Embryonic facial prominence (tissue), 1 donor: ENCODE measurements at regions not wholly inside any gene's neighbourhood (a gene's known extent, or its start where the extent isn't known, plus 50 kb on each side); places are given as distances from the start of the nearest gene placed in this dataset.

Experiments used
- DNase-seq: peaks from one replicate; pipeline ENCODE4 v3.0.0-alpha.2; 2016; ENCODE audit errors: extremely low spot score

- no peak for DNase-seq
Measured at GRCh38 chr1:68378296-68379084, 71.3 kb downstream of the RPE65 start.

DNA sequence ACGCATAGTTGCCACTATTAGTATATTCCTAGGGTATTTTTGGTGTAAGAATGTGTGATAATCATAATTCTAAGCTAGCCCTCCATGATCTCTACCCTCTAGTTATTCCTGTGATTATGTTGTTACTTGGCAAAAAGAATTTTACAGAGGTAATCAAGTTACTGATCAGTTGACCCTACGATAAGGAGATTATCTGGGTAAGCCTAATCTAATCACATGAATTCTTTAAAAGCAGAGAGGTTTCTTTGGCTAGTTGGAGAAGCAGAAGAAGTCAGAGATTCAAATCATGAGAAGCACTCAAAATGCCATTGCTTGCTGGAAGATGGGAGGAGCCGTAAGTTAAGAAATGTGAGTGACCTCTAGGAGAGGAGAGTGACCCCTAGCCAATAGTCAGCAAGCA is 72.7 kb downstream of the RPE65 start:
- no peak for DNase-seq

- DNase-seq: no peak
Measured at GRCh38 chr1:68376441-68376840, 73.3 kb downstream of the RPE65 start.

- DNase-seq: no peak
Measured at GRCh38 chr1:68375919-68376318, 73.8 kb downstream of the RPE65 start.

GRCh38 chr1:68373173-68373572 is 76.6 kb downstream of the RPE65 start:
- DNase-seq: no peak

GRCh38 chr1:68372487-68372886 is 77.3 kb downstream of the RPE65 start:
- DNase-seq: no peak

DNA sequence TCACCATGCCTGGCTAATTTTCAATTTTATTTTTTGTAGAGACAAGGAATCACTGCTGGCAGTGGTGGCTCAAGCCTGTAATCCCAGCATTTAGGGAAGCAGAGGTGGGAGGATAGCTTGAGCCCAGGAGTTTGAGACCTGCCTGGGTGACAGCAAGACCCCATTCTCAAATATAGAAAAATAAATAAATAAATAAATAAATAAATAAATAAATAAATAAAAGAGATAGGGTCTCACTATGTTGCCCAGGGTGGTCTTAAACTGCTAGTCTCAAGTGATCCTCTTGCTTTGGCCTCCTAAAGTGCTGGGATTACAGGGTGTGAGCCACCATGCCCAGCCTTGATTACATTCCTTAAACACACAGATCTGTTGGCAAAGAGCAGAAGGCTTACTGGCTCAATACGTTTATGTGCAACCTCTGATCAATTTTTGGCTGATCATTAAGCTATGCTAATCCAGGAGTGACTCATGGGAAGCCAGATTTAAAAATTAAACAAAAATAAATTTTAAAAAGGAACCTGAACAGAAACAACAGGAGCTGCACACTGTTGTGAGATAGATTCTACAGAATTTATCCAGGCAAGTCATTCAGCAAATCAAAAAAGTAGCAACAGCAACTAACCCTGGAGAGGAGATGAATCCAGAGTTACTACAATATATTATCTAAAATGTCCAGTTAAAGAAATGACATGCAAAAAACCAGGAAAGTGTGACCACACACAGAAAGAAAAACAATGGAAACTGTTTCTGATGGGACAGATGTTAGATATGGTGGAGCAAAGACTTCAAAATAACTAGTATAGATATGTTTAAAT is 79.4 kb downstream of the RPE65 start:
- DNase-seq: no peak

DNA sequence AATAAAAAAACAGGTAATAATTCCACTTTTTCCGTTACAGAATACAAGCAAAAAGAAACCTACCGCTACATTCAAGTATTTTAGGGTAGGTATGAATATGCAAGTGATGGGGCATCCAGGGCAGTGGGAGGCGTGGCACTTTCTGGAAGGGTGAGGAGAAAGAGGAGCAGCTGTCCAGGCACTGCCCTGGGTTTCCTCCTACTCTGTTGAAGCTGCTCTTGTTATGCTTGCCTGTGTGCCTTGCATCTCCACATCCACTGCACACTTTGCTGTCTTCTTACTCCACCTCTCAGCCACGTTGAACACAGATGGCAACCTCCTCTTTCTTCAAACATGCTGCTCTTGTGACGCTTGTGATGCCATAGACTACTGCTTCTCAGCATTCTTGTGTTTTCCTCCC is 83.2 kb downstream of the RPE65 start:
- no peak for DNase-seq

- no peak for DNase-seq
Measured at GRCh38 chr1:68365709-68366382, 83.9 kb downstream of the RPE65 start.

- DNase-seq: no peak
Measured at GRCh38 chr1:68363339-68363738, 86.4 kb downstream of the RPE65 start.

DNA sequence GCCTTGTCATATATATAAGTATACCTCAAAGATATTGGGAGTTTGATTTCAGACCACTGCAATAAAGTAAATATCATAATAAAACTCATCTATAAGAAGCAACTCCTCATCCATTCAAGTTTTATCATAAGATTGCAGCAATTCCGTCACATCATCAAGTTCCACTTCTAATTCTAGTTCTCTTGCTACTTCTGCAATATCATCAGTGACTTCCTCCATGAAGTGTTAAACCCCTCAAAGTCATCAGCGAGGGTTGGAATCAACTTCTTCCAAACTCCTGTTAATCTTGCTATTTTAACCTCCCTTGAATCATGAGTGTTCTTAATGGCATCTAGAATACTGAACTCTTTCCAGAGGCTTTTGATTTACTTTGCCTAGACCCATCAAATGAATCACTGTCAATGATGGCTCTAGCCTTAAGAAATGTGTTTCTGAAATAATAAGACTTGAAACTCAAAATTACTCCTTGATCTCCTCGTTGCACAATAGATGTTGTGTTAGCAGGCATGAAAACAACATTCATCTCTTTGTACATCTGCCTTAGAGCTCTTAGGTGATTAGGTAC is 88.3 kb downstream of the RPE65 start:
- no peak for DNase-seq

- no peak for DNase-seq
Measured at GRCh38 chr1:68359045-68359444, 90.7 kb downstream of the RPE65 start.

DNA sequence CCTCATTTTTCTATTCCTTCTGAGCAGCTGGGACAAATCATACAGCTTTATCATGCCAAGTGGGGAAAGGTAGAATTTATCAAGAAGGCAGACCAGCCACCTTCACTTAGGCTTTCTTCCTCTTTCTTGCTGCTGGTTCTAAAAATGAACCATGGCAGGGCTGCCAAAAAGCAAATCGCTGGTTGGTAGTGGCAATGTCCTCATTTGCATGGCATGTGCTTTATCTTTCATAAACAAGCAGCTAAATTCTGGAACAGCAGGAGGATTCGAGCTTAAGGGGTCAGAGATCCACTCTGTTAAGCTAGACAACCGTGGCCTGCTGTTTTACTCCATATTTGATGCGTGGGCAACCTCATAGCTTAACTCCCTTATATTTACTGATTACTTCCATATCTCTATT is 91.3 kb downstream of the RPE65 start:
- DNase-seq: no peak

DNA sequence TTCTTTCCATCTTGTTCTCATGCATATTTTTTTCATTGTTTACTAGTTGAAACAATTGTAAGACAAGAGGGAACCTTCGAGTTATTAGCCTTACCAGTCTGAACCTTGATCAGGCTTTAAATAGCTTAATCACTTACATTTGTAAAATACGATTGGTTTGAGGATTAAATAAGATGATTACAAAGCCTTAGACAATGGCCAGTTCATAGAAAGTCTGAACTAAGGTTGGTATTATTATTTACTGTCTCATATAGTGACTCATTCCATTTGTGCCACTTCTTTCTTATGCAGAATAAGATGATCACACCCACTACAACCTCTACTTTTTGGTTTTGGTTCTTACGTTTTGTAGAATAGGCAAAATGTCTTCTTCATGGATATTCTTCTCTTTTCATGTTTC is 94.1 kb downstream of the RPE65 start:
- DNase-seq: no peak

DNA sequence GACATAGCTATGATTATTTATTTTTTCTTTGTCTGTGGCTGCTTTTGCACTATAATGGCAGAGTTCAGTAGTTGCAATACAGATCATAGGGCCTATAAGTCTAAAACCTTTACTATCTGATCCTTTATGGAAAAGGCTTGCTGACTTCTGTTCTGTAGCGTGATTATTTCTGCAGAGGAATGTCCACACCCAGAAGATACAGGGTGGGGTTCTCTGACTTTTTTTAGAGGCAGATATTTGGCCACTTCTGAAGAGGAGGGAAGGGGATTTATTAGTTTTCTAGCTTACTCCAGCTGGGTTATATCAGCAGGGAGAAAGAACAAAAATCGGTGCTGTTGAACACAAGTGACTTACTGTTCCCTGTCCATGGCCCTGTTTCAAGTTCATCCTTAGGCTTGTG is 97.6 kb downstream of the RPE65 start:
- no peak for DNase-seq

- DNase-seq: no peak
Measured at GRCh38 chr1:68347415-68347814, 102.3 kb downstream of the RPE65 start.

- DNase-seq: no peak
Measured at GRCh38 chr1:68346188-68346808, 103.5 kb downstream of the RPE65 start.

DNA sequence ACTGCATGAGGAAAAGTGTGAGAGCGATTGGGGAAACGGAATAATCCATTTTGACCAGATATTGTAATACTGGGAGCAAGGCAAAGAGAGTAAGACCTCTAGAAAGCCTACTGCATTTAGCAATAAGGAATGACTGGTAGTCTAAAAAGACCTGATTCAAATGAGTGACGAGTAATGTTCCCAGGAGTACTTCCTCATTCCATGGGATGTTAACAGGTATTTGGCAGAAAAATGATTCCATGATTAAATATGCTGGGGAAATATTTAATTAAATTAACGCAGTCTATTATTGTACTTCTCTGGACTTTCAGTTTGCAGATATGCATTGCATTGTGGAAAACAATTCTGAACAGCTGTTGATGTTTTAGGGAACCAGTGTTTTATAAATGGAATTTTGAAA is 105.5 kb downstream of the RPE65 start:
- DNase-seq: no peak

DNA sequence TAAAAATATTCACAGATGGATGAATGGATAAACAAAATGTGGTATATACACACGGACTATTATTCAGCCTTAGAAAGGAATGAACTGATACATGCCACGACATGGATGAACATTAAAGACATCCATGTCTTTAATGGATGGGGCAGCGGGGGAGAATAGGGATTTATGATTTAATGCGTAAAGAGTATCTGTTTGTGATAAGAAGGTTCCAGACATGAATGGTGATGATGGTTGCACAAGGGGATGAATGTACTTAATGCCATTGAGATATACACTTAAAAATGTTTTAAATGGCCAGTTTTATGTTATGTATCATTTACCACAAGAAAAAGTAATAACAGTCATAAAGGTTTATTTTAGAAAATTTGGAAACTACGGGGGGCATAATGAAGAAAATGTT is 108.6 kb upstream of the WLS start:
- DNase-seq: no peak

GRCh38 chr1:68339505-68339904 is 107.2 kb upstream of the WLS start:
- no peak for DNase-seq

GRCh38 chr1:68338081-68338480 is 105.8 kb upstream of the WLS start:
- DNase-seq: no peak

- DNase-seq: no peak
Measured at GRCh38 chr1:68332041-68332440, 99.7 kb upstream of the WLS start.
